ENCODE measurements at regions not wholly inside any gene's neighbourhood (a gene's known extent, or its start where the extent isn't known, plus 50 kb on each side); places are given as distances from the start of the nearest gene placed in this dataset.

- WGBS (ENCODE audit: insufficient coverage): 72% methylated on average over 4 of the region's 7 CpGs
- no peaks in the 10 kb centered on the region for H3K27me3 ChIP-seq (ENCODE audit: control insufficient read depth in 2 of 2, insufficient read depth in 2 of 2, low read length in 2 of 2)
Observed at GRCh38 chr4:181860157-181860556, 383.0 kb upstream of the TENM3 start.

DNA sequence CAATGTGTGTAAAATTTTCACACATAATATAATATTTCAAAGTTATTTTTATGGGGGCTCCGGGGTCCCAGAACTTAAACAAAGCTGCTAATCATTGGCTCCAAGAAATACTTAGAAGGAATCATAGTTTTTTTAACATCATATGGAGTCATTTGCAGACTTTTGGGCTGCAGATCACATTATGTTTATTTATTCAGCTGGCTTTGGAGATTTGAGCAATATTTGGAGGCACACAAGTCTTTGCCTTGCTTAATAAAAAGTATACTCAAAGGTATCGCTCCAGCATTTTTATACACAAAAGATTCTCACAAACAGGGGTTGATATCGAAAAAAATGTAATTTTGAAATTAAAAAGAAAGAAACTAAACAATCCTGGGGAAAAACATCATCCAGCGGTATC, 382.5 kb upstream of the TENM3 start:
- no peak overlapping the region for H3K27ac Mint-ChIP-seq
- WGBS (ENCODE audit: insufficient coverage): no CpG with 5 or more reads among the region's 4 CpGs

More at GRCh38 chr4:181860157-181860556, 383.0 kb upstream of the TENM3 start:
- Mint-ChIP-seq H3K9me3 (peaks cover 5 to 18% (median 10%) of the 10 kb centered on the region in 7 donors), H3K27ac (no peak overlapping the region), H3K4me1 (no peaks in the 10 kb centered on the region), H3K27me3 (ENCODE audit: low read depth in 3 of 3) (no peaks in the 10 kb centered on the region), H3K4me3 (no peak overlapping the region), H3K36me3 (no peaks in the 10 kb centered on the region)
- Histone ChIP-seq H3K4me3 (replicated peaks in 1 of 3; ENCODE audit: low read depth in 2 of 3, low read length in 3 of 3) (no peak overlapping the region), H3K4me2 (replicated peaks; ENCODE audit: extremely low read depth, low read length, poor library complexity, severe bottlenecking) (no peak overlapping the region), H2AFZ (ENCODE audit: insufficient read depth, low read depth, low read length, poor library complexity, severe bottlenecking) (no peak overlapping the region), H3K27ac (ENCODE audit: low read depth in 1 of 2, low read length in 2 of 2) (no peak overlapping the region), H4K20me1 (ENCODE audit: insufficient read depth, low read length) (no peaks in the 10 kb centered on the region), H3K36me3 (replicated peaks in 1 of 2; ENCODE audit: control insufficient read depth in 1 of 2, insufficient read depth in 2 of 2, low read length in 2 of 2) (no peaks in the 10 kb centered on the region), H3K9me3 (replicated peaks in 1 of 2; ENCODE audit: control insufficient read depth in 1 of 2, insufficient read depth in 1 of 2, low read length in 2 of 2) (peaks cover 0 to 4% of the 10 kb centered on the region in 2 donors), H3K79me2 (ENCODE audit: insufficient read depth, low read length) (no peaks in the 10 kb centered on the region), H3K4me1 (ENCODE audit: control insufficient read depth in 1 of 2, insufficient read depth in 2 of 2, low read length in 2 of 2) (no peaks in the 10 kb centered on the region), H3K9ac (ENCODE audit: insufficient read depth, low read length, poor library complexity, severe bottlenecking) (no peak overlapping the region)
- no peak for DNase-seq
- intact Hi-C loops (cut with micrococcal nuclease): no loop called here
- TF ChIP-seq CTCF (IDR thresholded peaks at IDR 0.05): no peak

More for the DNA sequence above, 382.5 kb upstream of the TENM3 start:
- H3K9me3 ChIP-seq (replicated peaks in 1 of 2; ENCODE audit: control insufficient read depth in 1 of 2, insufficient read depth in 1 of 2, low read length in 2 of 2): peaks cover 0 to 4% of the 10 kb centered on the region in 2 donors
- H3K36me3 ChIP-seq (replicated peaks in 1 of 2; ENCODE audit: control insufficient read depth in 1 of 2, insufficient read depth in 2 of 2, low read length in 2 of 2): no peaks in the 10 kb centered on the region
- no peaks in the 10 kb centered on the region for H3K27me3 ChIP-seq (ENCODE audit: control insufficient read depth in 2 of 2, insufficient read depth in 2 of 2, low read length in 2 of 2)
- no peak overlapping the region for H3K4me2 ChIP-seq (replicated peaks; ENCODE audit: extremely low read depth, low read length, poor library complexity, severe bottlenecking)
- H3K4me3 Mint-ChIP-seq: no peak overlapping the region
- H3K4me3 ChIP-seq (replicated peaks in 1 of 3; ENCODE audit: low read depth in 2 of 3, low read length in 3 of 3): no peak overlapping the region
- no peak overlapping the region for H2AFZ ChIP-seq (ENCODE audit: insufficient read depth, low read depth, low read length, poor library complexity, severe bottlenecking)
- no peaks in the 10 kb centered on the region for H3K27me3 Mint-ChIP-seq (ENCODE audit: low read depth in 3 of 3)
- H3K4me1 ChIP-seq (ENCODE audit: control insufficient read depth in 1 of 2, insufficient read depth in 2 of 2, low read length in 2 of 2): no peaks in the 10 kb centered on the region
- H3K9ac ChIP-seq (ENCODE audit: insufficient read depth, low read length, poor library complexity, severe bottlenecking): no peak overlapping the region
- DNase-seq: no peak
- H3K4me1 Mint-ChIP-seq: no peaks in the 10 kb centered on the region
- H3K79me2 ChIP-seq (ENCODE audit: insufficient read depth, low read length): no peaks in the 10 kb centered on the region
- no peak overlapping the region for H3K27ac ChIP-seq (ENCODE audit: low read depth in 1 of 2, low read length in 2 of 2)
- TF ChIP-seq CTCF (IDR thresholded peaks at IDR 0.05): no peak
- intact Hi-C loops (cut with micrococcal nuclease): no loop called here
- H3K36me3 Mint-ChIP-seq: no peaks in the 10 kb centered on the region
- peaks cover 5 to 17% (median 8%) of the 10 kb centered on the region in 7 donors for H3K9me3 Mint-ChIP-seq
- H4K20me1 ChIP-seq (ENCODE audit: insufficient read depth, low read length): no peaks in the 10 kb centered on the region

All from CD14-positive monocyte (primary cell).